Activated CD4-positive, alpha-beta T cell treated with anti-CD3 and anti-CD28 coated beads for 36 hours (primary cell): ENCODE measurements at regions not wholly inside any gene's neighbourhood (a gene's known extent, or its start where the extent isn't known, plus 50 kb on each side); places are given as distances from the start of the nearest gene placed in this dataset.
A peak's percentile ranks its signal among the peaks of the same experiment; 100 is the strongest.

Experiments used
- ATAC-seq: fragments of 200-7000 bp; cut with Tn5 transposase; one replicate; pipeline ENCODE4 v1.10.0; 2021; ENCODE audit warnings: mild to moderate bottlenecking, moderate library complexity
- CTCF ChIA-PET: fragments of 350-600 bp; sonication (Branson Sonifier 250); formaldehyde crosslinking; loops from one replicate; lab custom pipeline; 2021; ENCODE audit warnings: antibody characterized with exemption; lab: Charles Lee
- POLR2A ChIA-PET: fragments of 350-600 bp; sonication (Branson Sonifier 250); formaldehyde crosslinking; loops from one replicate; lab custom pipeline; 2021; ENCODE audit warnings: antibody characterized with exemption, inconsistent platforms; lab: Charles Lee
- DNase-seq: peaks from one replicate; pipeline ENCODE4 v3.0.0-alpha.2; 2020
- H3K27ac Mint-ChIP-seq: one replicate; pipeline ENCODE4 v1.8.0; 2021; ENCODE audit warnings: mixed read lengths
- H3K27me3 Mint-ChIP-seq: one replicate; pipeline ENCODE4 v1.8.0; 2021; ENCODE audit warnings: mixed read lengths
- H3K36me3 Mint-ChIP-seq: one replicate; pipeline ENCODE4 v1.8.0; 2021; ENCODE audit warnings: low read depth, mixed read lengths
- H3K4me1 Mint-ChIP-seq: one replicate; pipeline ENCODE4 v1.8.0; 2021; ENCODE audit warnings: mixed read lengths
- H3K4me3 Mint-ChIP-seq: one replicate; pipeline ENCODE4 v1.8.0; 2021; ENCODE audit warnings: mild to moderate bottlenecking, moderate library complexity, mixed read lengths
- H3K9me3 Mint-ChIP-seq: one replicate; pipeline ENCODE4 v1.8.0; 2021; ENCODE audit warnings: low read depth, mixed read lengths
- intact Hi-C, 2 experiments: fragments of 100-400 bp; cut with DNase I in 1 of 2; cut with micrococcal nuclease in 1 of 2; formaldehyde crosslinking; loops; one replicate each; pipeline versions ENCODE4 v1.14.2 to v1.15.1; 2022 to 2024; cut with DNase I, micrococcal nuclease

GRCh38 chr2:54065411-54065810, 50.0 kb upstream of the ACYP2 start:
- Mint-ChIP-seq H3K4me1 (no peaks in the 10 kb centered on the region), H3K36me3 (no peaks in the 10 kb centered on the region), H3K4me3 (no peak overlapping the region), H3K9me3 (no peaks in the 10 kb centered on the region), H3K27ac (no peak overlapping the region), H3K27me3 (no peaks in the 10 kb centered on the region)
- no peak for DNase-seq
- ChIA-PET CTCF (no interaction called here), POLR2A (no interaction called here)
- intact Hi-C loops: no loop called here
- ATAC-seq: no peak

- intact Hi-C loops: no loop called here
- Mint-ChIP-seq H3K27ac (no peak overlapping the region), H3K36me3 (peaks cover 2% of the 10 kb centered on the region), H3K4me1 (no peaks in the 10 kb centered on the region), H3K9me3 (peaks cover 2% of the 10 kb centered on the region), H3K27me3 (no peaks in the 10 kb centered on the region), H3K4me3 (no peak overlapping the region)
- ChIA-PET CTCF (interaction anchor here (0.6 kb wide), 1 partner anchor 199 kb away, joined by 4 read pairs; no protein-coding TSS in a partner anchor), POLR2A (no interaction called here)
- DNase-seq (no peak), ATAC-seq (no peak)
Observed at GRCh38 chr2:54063967-54064535, 51.4 kb upstream of the ACYP2 start.

- ChIA-PET POLR2A (no interaction called here), CTCF (no interaction called here)
- Mint-ChIP-seq H3K27me3 (no peaks in the 10 kb centered on the region), H3K4me1 (no peaks in the 10 kb centered on the region), H3K9me3 (peaks cover 2% of the 10 kb centered on the region), H3K4me3 (no peak overlapping the region), H3K27ac (no peak overlapping the region), H3K36me3 (peaks cover 6% of the 10 kb centered on the region)
- ATAC-seq: no peak
- intact Hi-C loops: no loop called here
- DNase-seq: no peak
Observed at GRCh38 chr2:54062401-54062800, 53.0 kb upstream of the ACYP2 start.

GRCh38 chr2:54061272-54061671, 54.1 kb upstream of the ACYP2 start:
- peaks cover 2% of the 10 kb centered on the region for H3K9me3 Mint-ChIP-seq
- DNase-seq: no peak
- POLR2A ChIA-PET: no interaction called here
- no peaks in the 10 kb centered on the region for H3K27me3 Mint-ChIP-seq
- CTCF ChIA-PET: interaction anchor here (0.7 kb wide), 1 partner anchor 417 kb away, joined by 4 read pairs; no protein-coding TSS in a partner anchor
- no peak for ATAC-seq
- intact Hi-C loops: no loop called here
- no peak overlapping the region for H3K27ac Mint-ChIP-seq
- H3K4me3 Mint-ChIP-seq: no peak overlapping the region
- H3K36me3 Mint-ChIP-seq: peaks cover 6% of the 10 kb centered on the region
- no peaks in the 10 kb centered on the region for H3K4me1 Mint-ChIP-seq

GRCh38 chr2:54059986-54060385, 55.4 kb upstream of the ACYP2 start:
- no peak for ATAC-seq
- CTCF ChIA-PET: no interaction called here
- H3K27me3 Mint-ChIP-seq: no peaks in the 10 kb centered on the region
- H3K4me1 Mint-ChIP-seq: no peaks in the 10 kb centered on the region
- H3K36me3 Mint-ChIP-seq: peaks cover 6% of the 10 kb centered on the region
- intact Hi-C loops: no loop called here
- no peak for DNase-seq
- POLR2A ChIA-PET: no interaction called here
- H3K4me3 Mint-ChIP-seq: no peak overlapping the region
- H3K27ac Mint-ChIP-seq: no peak overlapping the region
- peaks cover 2% of the 10 kb centered on the region for H3K9me3 Mint-ChIP-seq

- CTCF ChIA-PET: no interaction called here
- H3K4me1 Mint-ChIP-seq: peaks cover 2% of the 10 kb centered on the region
- no peaks in the 10 kb centered on the region for H3K27me3 Mint-ChIP-seq
- intact Hi-C loops: no loop called here
- ATAC-seq (no peak), DNase-seq (no peak)
- no peak overlapping the region for H3K4me3 Mint-ChIP-seq
- no peak overlapping the region for H3K27ac Mint-ChIP-seq
- H3K36me3 Mint-ChIP-seq: peaks cover 6% of the 10 kb centered on the region
- H3K9me3 Mint-ChIP-seq: peaks cover 2% of the 10 kb centered on the region
- POLR2A ChIA-PET: no interaction called here
Observed at GRCh38 chr2:54059504-54059903, 55.9 kb upstream of the ACYP2 start.

GRCh38 chr2:54058449-54058848, 57.0 kb upstream of the ACYP2 start:
- no peak overlapping the region for H3K27ac Mint-ChIP-seq
- peaks cover 13% of the 10 kb centered on the region for H3K4me1 Mint-ChIP-seq
- ChIA-PET CTCF (no interaction called here), POLR2A (no interaction called here)
- DNase-seq (no peak), ATAC-seq (no peak)
- peaks cover 4% of the 10 kb centered on the region for H3K9me3 Mint-ChIP-seq
- no peak overlapping the region for H3K4me3 Mint-ChIP-seq
- no peaks in the 10 kb centered on the region for H3K27me3 Mint-ChIP-seq
- intact Hi-C loops: no loop called here
- peaks cover 9% of the 10 kb centered on the region for H3K36me3 Mint-ChIP-seq

- no peak for ATAC-seq
- H3K4me1 Mint-ChIP-seq: peaks cover 16% of the 10 kb centered on the region
- DNase-seq: no peak
- H3K27ac Mint-ChIP-seq: no peak overlapping the region
- peaks cover 5% of the 10 kb centered on the region for H3K9me3 Mint-ChIP-seq
- intact Hi-C loops: no loop called here
- CTCF ChIA-PET: no interaction called here
- H3K27me3 Mint-ChIP-seq: no peaks in the 10 kb centered on the region
- POLR2A ChIA-PET: no interaction called here
- peaks cover 18% of the 10 kb centered on the region for H3K36me3 Mint-ChIP-seq
- H3K4me3 Mint-ChIP-seq: no peak overlapping the region
Observed at GRCh38 chr2:54054774-54055173, 60.6 kb upstream of the ACYP2 start.

GRCh38 chr2:54054271-54054670, 61.1 kb upstream of the ACYP2 start:
- peaks cover 18% of the 10 kb centered on the region for H3K4me1 Mint-ChIP-seq
- peak; percentile 82 for ATAC-seq
- DNase-seq: no peak
- peak overlapping the region; percentile 53 for H3K27ac Mint-ChIP-seq
- peaks cover 3% of the 10 kb centered on the region for H3K9me3 Mint-ChIP-seq
- H3K4me3 Mint-ChIP-seq: no peak overlapping the region
- ChIA-PET POLR2A (interaction anchor here (0.7 kb wide), 1 partner anchor 542 kb away, joined by 5 read pairs; no protein-coding TSS in a partner anchor), CTCF (interaction anchor here (0.7 kb wide), 1 partner anchor 35 kb away, joined by 3 read pairs; no protein-coding TSS in a partner anchor)
- H3K27me3 Mint-ChIP-seq: no peaks in the 10 kb centered on the region
- H3K36me3 Mint-ChIP-seq: peaks cover 15% of the 10 kb centered on the region
- intact Hi-C loops: no loop called here

- ATAC-seq (peak; percentile 17), DNase-seq (no peak)
- H3K27ac Mint-ChIP-seq: peak overlapping the region; percentile 53
- no peak overlapping the region for H3K4me3 Mint-ChIP-seq
- H3K4me1 Mint-ChIP-seq: peaks cover 20% of the 10 kb centered on the region
- POLR2A ChIA-PET: interaction anchor here (0.7 kb wide), 1 partner anchor 542 kb away, joined by 5 read pairs; no protein-coding TSS in a partner anchor
- H3K27me3 Mint-ChIP-seq: no peaks in the 10 kb centered on the region
- CTCF ChIA-PET: interaction anchor here (0.7 to 1.8 kb wide), 2 partner anchors 35 to 651 kb away, joined by 3 to 7 read pairs; no protein-coding TSS in a partner anchor
- peaks cover 3% of the 10 kb centered on the region for H3K9me3 Mint-ChIP-seq
- intact Hi-C loops: no loop called here
- H3K36me3 Mint-ChIP-seq: peaks cover 14% of the 10 kb centered on the region
Observed at GRCh38 chr2:54053830-54054229, 61.6 kb upstream of the ACYP2 start.

GRCh38 chr2:54052825-54053718, 62.3 kb upstream of the ACYP2 start:
- CTCF ChIA-PET: interaction anchor here (0.7 to 1.8 kb wide), 5 partner anchors 36 to 651 kb away, joined by 3 to 7 read pairs (median 3); no protein-coding TSS in a partner anchor
- ATAC-seq: peak; percentile 36
- H3K9me3 Mint-ChIP-seq: peaks cover 3% of the 10 kb centered on the region
- H3K27ac Mint-ChIP-seq: peak overlapping the region; percentile 7
- H3K4me1 Mint-ChIP-seq: peaks cover 21% of the 10 kb centered on the region
- H3K36me3 Mint-ChIP-seq: peaks cover 12% of the 10 kb centered on the region
- POLR2A ChIA-PET: interaction anchor here (0.7 kb wide), 1 partner anchor 543 kb away, joined by 5 read pairs; no protein-coding TSS in a partner anchor
- intact Hi-C loops: no loop called here
- no peak overlapping the region for H3K4me3 Mint-ChIP-seq
- no peaks in the 10 kb centered on the region for H3K27me3 Mint-ChIP-seq
- no peak for DNase-seq
